ENCODE measurements at regions not wholly inside any gene's neighbourhood (a gene's known extent, or its start where the extent isn't known, plus 50 kb on each side); places are given as distances from the start of the nearest gene placed in this dataset.

DNA sequence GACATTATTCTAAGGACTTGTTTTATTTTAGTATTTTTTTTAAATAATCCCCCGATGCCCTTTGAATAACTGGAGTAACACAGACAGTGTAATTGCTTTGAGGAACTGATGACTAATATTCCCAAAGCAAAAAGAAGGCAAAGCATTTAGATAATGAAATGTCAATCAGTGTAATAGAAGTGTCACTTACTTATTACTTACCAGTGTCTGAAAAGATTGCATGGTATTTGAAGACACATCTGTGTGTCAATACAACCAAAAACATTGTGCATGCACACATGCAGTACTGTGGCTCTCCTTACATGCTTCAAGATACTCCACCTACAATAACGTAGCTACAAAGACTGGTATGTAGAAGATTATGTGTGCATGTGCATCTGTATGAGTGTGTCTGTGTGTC, 264.0 kb upstream of the ANO5 start:
- no peak for TF ChIP-seq TRIM28 (IDR thresholded peaks at IDR 0.05; ENCODE audit: borderline replicate concordance, low read length)
- no peak for TF ChIP-seq KLF1 (tag by site-specific recombination; IDR thresholded peaks at IDR 0.05)

All from HEK293 (cell line).